Left lung (tissue), 4 donors: ENCODE measurements at regions not wholly inside any gene's neighbourhood (a gene's known extent, or its start where the extent isn't known, plus 50 kb on each side); places are given as distances from the start of the nearest gene placed in this dataset.
"Not testable (repeated sequence)": the region's sequence is repeated elsewhere in the genome, so short reads cannot be mapped to it uniquely, and the experiment has no call there.

Source experiments
- ATAC-seq: fragments of 200-7000 bp; cut with Tn5 transposase; one replicate; pipeline ENCODE4 v1.9.1; 2020; ENCODE audit warnings: moderate library complexity
- DNase-seq, 4 donors: peaks; one replicate each; pipeline ENCODE4 v3.0.0-alpha.2; 2013 to 2020
- H3K27ac ChIP-seq, 2 donors: fragments of 200-600 bp; sonication (generic) in 1 of 2; one replicate each; pipeline versions ENCODE4 v1.5.0 to v1.8.0; 2020 to 2021
- H3K27me3 ChIP-seq, 2 donors: fragments of 200-600 bp; sonication (generic) in 1 of 2; one replicate each; pipeline versions ENCODE4 v1.5.0 to v1.8.0; 2020 to 2021
- H3K36me3 ChIP-seq, 2 donors: fragments of 200-600 bp; sonication (generic) in 1 of 2; one replicate each; pipeline versions ENCODE4 v1.5.0 to v1.8.0; 2020 to 2021
- H3K4me1 ChIP-seq, 2 donors: fragments of 200-600 bp; one replicate each; pipeline ENCODE4 v1.8.0; 2021
- H3K4me3 ChIP-seq, 2 donors: fragments of 200-600 bp; sonication (generic) in 1 of 2; one replicate each; pipeline versions ENCODE4 v1.5.0 to v1.8.0; 2020 to 2021; ENCODE audit warnings: mild to moderate bottlenecking in 1 of 2
- H3K9me3 ChIP-seq, 2 donors: fragments of 200-600 bp; sonication (generic) in 1 of 2; one replicate each; pipeline versions ENCODE4 v1.5.0 to v1.8.0; 2020 to 2021
- CTCF ChIP-seq, 2 donors: fragments of 200-600 bp; sonication (generic) in 1 of 2; IDR thresholded peaks; one replicate each; pipeline versions ENCODE4 v1.5.0 to v1.8.0; 2021; ENCODE audit warnings: antibody characterized with exemption in 2 of 2
- intact Hi-C, 2 donors: fragments of 100-400 bp; cut with DNase I; formaldehyde crosslinking; loops; one replicate each; pipeline versions ENCODE4 v1.11.2 to v1.14.2; 2022
- donor health status: DM: no; HTN: yes; CAD: no.
- donor health status: DM: no; HTN: no; CAD: no.

DNA sequence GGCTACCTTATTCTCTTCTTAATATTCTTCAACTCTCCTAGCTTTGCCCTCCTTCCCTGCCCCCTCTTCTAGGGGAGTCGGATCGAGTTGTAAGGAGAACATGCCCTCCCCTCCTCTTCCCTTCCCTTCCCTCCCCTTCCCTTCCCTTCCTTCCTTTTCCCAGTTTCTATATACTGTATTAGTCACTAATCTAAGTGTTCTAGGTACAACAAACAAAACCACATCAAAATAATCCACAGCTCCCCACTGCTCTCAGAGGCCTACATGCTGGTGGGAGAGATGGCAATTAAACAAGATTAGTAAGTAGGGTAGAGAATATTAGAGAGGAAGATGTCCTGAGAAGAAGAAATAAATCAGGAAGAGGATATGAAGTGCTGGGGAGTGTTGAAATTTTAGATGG, 119.9 kb upstream of the PZP start:
- Histone ChIP-seq H3K27me3 (no peaks in the 10 kb centered on the region), H3K36me3 (no peaks in the 10 kb centered on the region), H3K4me1 (no peaks in the 10 kb centered on the region), H3K4me3 (no peak overlapping the region), H3K9me3 (no peaks in the 10 kb centered on the region), H3K27ac (no peak overlapping the region)
- no peak for TF ChIP-seq CTCF (IDR thresholded peaks at IDR 0.05)
- intact Hi-C loops: no loop called here
- DNase-seq (no peak), ATAC-seq (no peak)

DNA sequence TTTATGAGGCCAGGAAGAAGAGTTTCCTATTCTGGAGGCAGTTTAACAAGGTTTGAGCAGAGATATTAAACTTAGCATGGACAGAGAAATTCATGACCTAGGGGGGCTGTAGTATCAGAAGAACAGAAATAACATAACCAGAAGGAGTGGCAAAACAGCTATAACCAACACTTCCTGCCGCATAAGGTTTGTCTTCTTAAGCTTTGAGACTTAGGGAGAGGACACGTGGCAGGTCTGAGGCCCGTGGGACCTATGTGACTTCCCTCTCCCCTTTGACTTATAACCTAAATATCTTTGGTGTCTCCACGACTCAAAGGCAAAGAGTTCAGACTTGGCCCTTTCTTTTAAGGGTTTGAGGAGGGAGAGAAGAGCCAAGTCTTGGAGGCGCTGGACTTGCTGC, 119.1 kb upstream of the PZP start:
- DNase-seq: no peak
- intact Hi-C loops: no loop called here
- no peak for ATAC-seq
- no peak for TF ChIP-seq CTCF (IDR thresholded peaks at IDR 0.05)
- no peaks in the 10 kb centered on the region for H3K36me3 ChIP-seq
- H3K9me3 ChIP-seq: no peaks in the 10 kb centered on the region
- no peaks in the 10 kb centered on the region for H3K27me3 ChIP-seq
- no peak overlapping the region for H3K4me3 ChIP-seq
- no peaks in the 10 kb centered on the region for H3K4me1 ChIP-seq
- H3K27ac ChIP-seq: no peak overlapping the region

DNA sequence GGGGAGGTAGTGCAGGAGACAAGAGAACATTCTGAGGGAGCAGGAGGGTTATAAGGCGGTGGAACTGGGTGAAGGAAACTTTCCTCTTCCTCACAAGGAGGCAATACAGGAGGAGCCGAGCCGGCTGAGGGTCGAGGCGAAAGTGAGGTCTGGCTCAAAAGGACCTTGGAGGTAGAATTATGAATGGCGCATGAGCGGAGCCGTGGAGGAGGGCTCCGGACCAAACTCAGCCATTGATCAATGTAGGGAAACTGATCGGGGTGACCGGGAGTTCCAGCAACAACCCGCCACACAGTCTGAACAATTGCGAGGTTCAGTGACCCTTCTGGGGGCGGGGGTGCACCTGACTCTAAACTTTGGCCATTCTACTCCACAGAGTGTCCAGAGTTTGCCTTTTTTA, 118.7 kb upstream of the PZP start:
- ATAC-seq, H3K27me3 ChIP-seq, H3K36me3 ChIP-seq, H3K4me3 ChIP-seq, H3K4me1 ChIP-seq, intact Hi-C loops, H3K27ac ChIP-seq, H3K9me3 ChIP-seq, DNase-seq: not testable (repeated sequence)

GRCh38 chr12:9326085-9326484, 117.9 kb upstream of the PZP start:
- peak in 1 of 4 donors; percentile 42 for DNase-seq

DNA sequence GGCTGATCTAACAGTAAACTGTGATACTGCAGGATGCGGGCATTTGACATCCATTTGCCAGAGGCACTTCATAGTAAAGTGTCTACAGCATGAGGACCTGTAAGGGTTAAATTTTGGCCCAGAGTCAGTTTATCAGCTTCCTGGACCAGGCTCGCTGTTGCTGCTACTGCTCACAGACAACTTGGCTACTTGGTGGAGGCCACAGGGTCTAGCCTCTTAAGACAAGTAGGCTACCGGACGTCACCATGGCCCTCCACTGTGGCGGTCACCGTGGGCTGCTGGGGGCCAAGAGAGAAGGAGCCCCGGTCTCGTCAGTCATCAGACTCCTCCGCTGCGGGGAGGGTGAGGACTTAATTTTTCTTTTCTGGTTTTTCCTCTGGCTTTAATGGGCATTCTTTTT, 117.3 kb upstream of the PZP start:
- intact Hi-C loops: no loop called here
- no peaks in the 10 kb centered on the region for H3K27me3 ChIP-seq
- peak; percentile 40 for ATAC-seq
- H3K4me3 ChIP-seq: no peak overlapping the region
- no peaks in the 10 kb centered on the region for H3K9me3 ChIP-seq
- H3K36me3 ChIP-seq: no peaks in the 10 kb centered on the region
- H3K4me1 ChIP-seq: no peaks in the 10 kb centered on the region
- peak in 1 of 4 donors; percentile 52 for DNase-seq
- no peak for TF ChIP-seq CTCF (IDR thresholded peaks at IDR 0.05)
- peak overlapping the region; percentile 33 to 64 for H3K27ac ChIP-seq

More at GRCh38 chr12:9326085-9326484, 117.9 kb upstream of the PZP start:
- Histone ChIP-seq H3K27ac (peak overlapping the region; percentile 33 to 64), H3K4me3 (no peak overlapping the region), H3K4me1 (no peaks in the 10 kb centered on the region), H3K27me3 (no peaks in the 10 kb centered on the region), H3K36me3 (no peaks in the 10 kb centered on the region), H3K9me3 (no peaks in the 10 kb centered on the region)
- intact Hi-C loops: no loop called here
- no peak for TF ChIP-seq CTCF (IDR thresholded peaks at IDR 0.05)
- ATAC-seq: no peak

- peak in 1 of 4 donors; percentile 33 for DNase-seq
- ATAC-seq: no peak
- Histone ChIP-seq H3K4me3 (no peak overlapping the region), H3K9me3 (no peaks in the 10 kb centered on the region), H3K4me1 (no peaks in the 10 kb centered on the region), H3K27ac (no peak overlapping the region), H3K36me3 (no peaks in the 10 kb centered on the region), H3K27me3 (no peaks in the 10 kb centered on the region)
- intact Hi-C loops: no loop called here
- no peak for TF ChIP-seq CTCF (IDR thresholded peaks at IDR 0.05)
Measured at GRCh38 chr12:9324782-9325181, 116.6 kb upstream of the PZP start.
